ENCODE measurements at regions not wholly inside any gene's neighbourhood (a gene's known extent, or its start where the extent isn't known, plus 50 kb on each side); places are given as distances from the start of the nearest gene placed in this dataset.

- no peak for TF ChIP-seq CTCF (IDR thresholded peaks at IDR 0.05; ENCODE audit: unreplicated experiment)
- DNase-seq (ENCODE audit: low spot score): no peak
- H3K9me3 Mint-ChIP-seq (ENCODE audit: unreplicated experiment): no peaks in the 10 kb centered on the region
- H3K36me3 Mint-ChIP-seq (ENCODE audit: low read depth, unreplicated experiment): no peaks in the 10 kb centered on the region
- no peak overlapping the region for H3K4me3 Mint-ChIP-seq (ENCODE audit: unreplicated experiment)
- H3K27ac Mint-ChIP-seq (ENCODE audit: unreplicated experiment): no peak overlapping the region
- peaks cover 2% of the 10 kb centered on the region for H3K27me3 Mint-ChIP-seq (ENCODE audit: unreplicated experiment)
- no peaks in the 10 kb centered on the region for H3K4me1 Mint-ChIP-seq (ENCODE audit: unreplicated experiment)
Measured at GRCh38 chr3:146948186-146948585, 343.0 kb upstream of the PLSCR5 start.

DNA sequence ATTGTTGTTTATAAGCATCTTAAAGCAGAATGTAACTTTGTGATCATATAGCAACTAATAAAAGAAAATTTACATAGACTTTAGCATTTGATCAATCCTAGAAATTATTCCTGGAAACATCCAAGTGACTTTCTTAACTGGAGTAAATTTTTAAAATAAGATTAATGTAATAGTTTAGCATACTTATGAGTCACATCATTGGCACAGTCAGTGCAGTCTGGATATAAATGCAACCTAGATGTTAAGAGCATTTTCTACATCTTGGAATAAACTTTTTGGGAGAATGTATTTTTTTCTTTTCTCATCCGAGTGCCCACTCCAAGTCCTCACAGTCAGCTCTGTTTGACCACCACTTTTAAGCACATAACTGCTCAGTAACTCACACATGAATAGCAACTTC lies 324.6 kb upstream of the PLSCR5 start:
- H3K27ac Mint-ChIP-seq (ENCODE audit: unreplicated experiment): no peak overlapping the region
- H3K36me3 Mint-ChIP-seq (ENCODE audit: low read depth, unreplicated experiment): no peaks in the 10 kb centered on the region
- no peaks in the 10 kb centered on the region for H3K9me3 Mint-ChIP-seq (ENCODE audit: unreplicated experiment)
- H3K4me3 Mint-ChIP-seq (ENCODE audit: unreplicated experiment): no peak overlapping the region
- no peak for DNase-seq (ENCODE audit: low spot score)
- H3K27me3 Mint-ChIP-seq (ENCODE audit: unreplicated experiment): no peaks in the 10 kb centered on the region
- no peaks in the 10 kb centered on the region for H3K4me1 Mint-ChIP-seq (ENCODE audit: unreplicated experiment)
- TF ChIP-seq CTCF (IDR thresholded peaks at IDR 0.05; ENCODE audit: unreplicated experiment): no peak

DNA sequence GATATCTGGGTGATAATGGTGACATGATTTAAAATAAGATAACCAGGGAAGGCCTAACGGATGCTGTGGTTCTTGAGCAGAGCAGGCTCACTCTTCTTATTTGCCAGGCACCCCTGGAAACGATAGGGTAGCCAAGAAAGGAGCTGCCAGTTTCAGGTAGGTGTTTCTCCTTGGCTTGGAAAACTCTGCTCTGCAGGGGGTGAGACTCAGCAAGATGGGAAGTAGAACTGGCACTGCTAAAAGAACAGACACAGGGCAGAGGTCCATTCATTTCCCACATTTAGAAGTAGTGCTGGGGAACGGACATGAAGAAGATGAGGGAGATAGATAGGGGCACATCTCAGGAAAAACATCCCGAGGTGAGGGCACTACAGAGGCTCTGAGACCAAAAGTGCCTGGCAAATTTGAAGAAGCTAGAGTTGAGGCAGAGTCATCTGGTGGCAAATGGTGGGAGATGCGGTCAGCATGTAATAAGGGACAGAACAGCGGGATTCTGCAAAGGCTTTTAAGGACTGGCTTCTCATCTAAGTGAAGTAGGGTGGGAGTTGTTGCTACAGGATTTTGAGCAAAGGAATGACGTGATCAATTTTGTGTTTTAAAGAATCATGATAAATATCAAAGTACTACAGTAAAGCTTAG lies 323.4 kb upstream of the PLSCR5 start:
- Mint-ChIP-seq H3K4me1 (ENCODE audit: unreplicated experiment) (no peaks in the 10 kb centered on the region), H3K36me3 (ENCODE audit: low read depth, unreplicated experiment) (no peaks in the 10 kb centered on the region), H3K27me3 (ENCODE audit: unreplicated experiment) (no peaks in the 10 kb centered on the region), H3K9me3 (ENCODE audit: unreplicated experiment) (no peaks in the 10 kb centered on the region), H3K27ac (ENCODE audit: unreplicated experiment) (no peak overlapping the region), H3K4me3 (ENCODE audit: unreplicated experiment) (no peak overlapping the region)
- no peak for DNase-seq (ENCODE audit: low spot score)
- no peak for TF ChIP-seq CTCF (IDR thresholded peaks at IDR 0.05; ENCODE audit: unreplicated experiment)

GRCh38 chr3:146921693-146922092 lies 316.5 kb upstream of the PLSCR5 start:
- no peak overlapping the region for H3K4me3 Mint-ChIP-seq (ENCODE audit: unreplicated experiment)
- H3K4me1 Mint-ChIP-seq (ENCODE audit: unreplicated experiment): no peaks in the 10 kb centered on the region
- TF ChIP-seq CTCF (IDR thresholded peaks at IDR 0.05; ENCODE audit: unreplicated experiment): no peak
- H3K9me3 Mint-ChIP-seq (ENCODE audit: unreplicated experiment): no peaks in the 10 kb centered on the region
- H3K27me3 Mint-ChIP-seq (ENCODE audit: unreplicated experiment): peaks cover 2% of the 10 kb centered on the region
- no peaks in the 10 kb centered on the region for H3K36me3 Mint-ChIP-seq (ENCODE audit: low read depth, unreplicated experiment)
- H3K27ac Mint-ChIP-seq (ENCODE audit: unreplicated experiment): no peak overlapping the region
- no peak for DNase-seq (ENCODE audit: low spot score)

- no peak for TF ChIP-seq CTCF (IDR thresholded peaks at IDR 0.05; ENCODE audit: unreplicated experiment)
- no peaks in the 10 kb centered on the region for H3K36me3 Mint-ChIP-seq (ENCODE audit: low read depth, unreplicated experiment)
- no peaks in the 10 kb centered on the region for H3K9me3 Mint-ChIP-seq (ENCODE audit: unreplicated experiment)
- peaks cover 8% of the 10 kb centered on the region for H3K4me1 Mint-ChIP-seq (ENCODE audit: unreplicated experiment)
- H3K4me3 Mint-ChIP-seq (ENCODE audit: unreplicated experiment): no peak overlapping the region
- no peak overlapping the region for H3K27ac Mint-ChIP-seq (ENCODE audit: unreplicated experiment)
- DNase-seq (ENCODE audit: low spot score): no peak
- peaks cover 2% of the 10 kb centered on the region for H3K27me3 Mint-ChIP-seq (ENCODE audit: unreplicated experiment)
Measured at GRCh38 chr3:146914409-146914808, 309.3 kb upstream of the PLSCR5 start.
